OCI-LY1 (cell line): ENCODE measurements at regions not wholly inside any gene's neighbourhood (a gene's known extent, or its start where the extent isn't known, plus 50 kb on each side); places are given as distances from the start of the nearest gene placed in this dataset.

ENCODE experiments used
- H2AFZ ChIP-seq: fragments of 200-600 bp; sonication (generic), shearing (Covaris generic); 2 replicates; pipeline ENCODE4 v1.6.0; 2014; ENCODE audit warnings: antibody characterized with exemption, mild to moderate bottlenecking, low read length
- H3F3A ChIP-seq: fragments of 200-600 bp; sonication (generic), shearing (Covaris generic); 2 replicates; pipeline ENCODE4 v1.6.0; 2014; ENCODE audit warnings: mild to moderate bottlenecking, antibody characterized with exemption, low read length, moderate library complexity; ENCODE audit not compliant: insufficient read depth
- H3K27ac ChIP-seq: fragments of 200-600 bp; sonication (generic); 2 replicates; pipeline ENCODE4 v1.5.1; 2014; ENCODE audit warnings: low read length, mixed run types, mild to moderate bottlenecking, low read depth; ENCODE audit not compliant: poor library complexity, severe bottlenecking
- H3K27me3 ChIP-seq: fragments of 200-600 bp; sonication (generic); 2 replicates; pipeline ENCODE4 v1.6.0; 2014; ENCODE audit warnings: antibody characterized with exemption, mild to moderate bottlenecking, low read length, moderate library complexity; ENCODE audit not compliant: insufficient read depth
- H3K36me3 ChIP-seq: fragments of 200-600 bp; sonication (generic); 2 replicates; pipeline ENCODE4 v1.6.1; 2014; ENCODE audit warnings: mild to moderate bottlenecking, antibody characterized with exemption, low read length, moderate library complexity, mixed read lengths; ENCODE audit not compliant: insufficient read depth
- H3K4me1 ChIP-seq: fragments of 200-600 bp; sonication (generic); 2 replicates; pipeline ENCODE4 v1.5.1; 2014; ENCODE audit warnings: mild to moderate bottlenecking, low read length, moderate library complexity; ENCODE audit not compliant: insufficient read depth, severe bottlenecking
- H3K4me2 ChIP-seq: fragments of 200-600 bp; sonication (generic), shearing (Covaris generic); 2 replicates; pipeline ENCODE4 v1.6.1; 2014; ENCODE audit warnings: low read length
- H3K4me3 ChIP-seq: fragments of 200-600 bp; sonication (generic); 2 replicates; pipeline ENCODE4 v1.5.1; 2014; ENCODE audit warnings: low read length, low read depth, mild to moderate bottlenecking, mixed read lengths; ENCODE audit not compliant: poor library complexity, severe bottlenecking
- H3K79me2 ChIP-seq: fragments of 200-600 bp; shearing (Covaris generic); 2 replicates; pipeline ENCODE4 v1.6.1; 2016; ENCODE audit warnings: mixed run types, low read length, mixed read lengths; ENCODE audit not compliant: insufficient read depth
- H3K9ac ChIP-seq: fragments of 200-600 bp; sonication (generic), shearing (Covaris generic); 2 replicates; pipeline ENCODE4 v1.6.1; 2014; ENCODE audit warnings: mild to moderate bottlenecking, low read length, mixed read lengths
- H3K9me2 ChIP-seq: fragments of 200-600 bp; sonication (generic), shearing (Covaris generic); 2 replicates; pipeline ENCODE4 v1.6.1; 2014; ENCODE audit warnings: low read depth, mild to moderate bottlenecking, low read length, mixed read lengths
- H3K9me3 ChIP-seq: fragments of 200-600 bp; shearing (Covaris generic); 2 replicates; pipeline ENCODE4 v1.6.1; 2014; ENCODE audit warnings: low read length, mixed read lengths
- H4K20me1 ChIP-seq: fragments of 200-600 bp; sonication (generic), shearing (Covaris generic); 2 replicates; pipeline ENCODE4 v1.6.0; 2016; ENCODE audit warnings: mild to moderate bottlenecking, low read length; ENCODE audit not compliant: insufficient read depth
- CTCF ChIP-seq: fragments of 200-600 bp; sonication (generic), shearing (Covaris generic); IDR thresholded peaks from 2 replicates; pipeline ENCODE4 v1.5.1; 2017; ENCODE audit warnings: mild to moderate bottlenecking, antibody characterized with exemption, low read length, moderate library complexity, mixed read lengths
- EZH2 ChIP-seq: fragments of 200-600 bp; sonication (generic), shearing (Covaris generic); IDR thresholded peaks from 2 replicates; pipeline ENCODE4 v1.8.0; 2017; ENCODE audit warnings: borderline replicate concordance, mixed run types, mild to moderate bottlenecking, antibody characterized with exemption, low read length, moderate library complexity, mixed read lengths

GRCh38 chr4:60822986-60823385, 377.1 kb upstream of the ADGRL3 start:
- no peak overlapping the region for H3K9ac ChIP-seq
- H3K4me2 ChIP-seq: no peak overlapping the region
- H3K36me3 ChIP-seq: no peaks in the 10 kb centered on the region
- H3K4me1 ChIP-seq: no peaks in the 10 kb centered on the region
- no peak overlapping the region for H3K4me3 ChIP-seq
- no peak overlapping the region for H3K27ac ChIP-seq
- H4K20me1 ChIP-seq: no peaks in the 10 kb centered on the region
- TF ChIP-seq EZH2 (no peak), CTCF (no peak)
- H3K9me2 ChIP-seq: no peaks in the 10 kb centered on the region
- H3K79me2 ChIP-seq: no peaks in the 10 kb centered on the region
- no peaks in the 10 kb centered on the region for H3F3A ChIP-seq
- no peaks in the 10 kb centered on the region for H3K9me3 ChIP-seq
- no peak overlapping the region for H2AFZ ChIP-seq
- H3K27me3 ChIP-seq: no peaks in the 10 kb centered on the region

- no peaks in the 10 kb centered on the region for H3F3A ChIP-seq
- no peaks in the 10 kb centered on the region for H3K79me2 ChIP-seq
- H3K4me2 ChIP-seq: no peak overlapping the region
- TF ChIP-seq CTCF (no peak), EZH2 (no peak)
- no peaks in the 10 kb centered on the region for H3K36me3 ChIP-seq
- no peak overlapping the region for H2AFZ ChIP-seq
- no peak overlapping the region for H3K4me3 ChIP-seq
- no peaks in the 10 kb centered on the region for H4K20me1 ChIP-seq
- H3K27me3 ChIP-seq: no peaks in the 10 kb centered on the region
- H3K27ac ChIP-seq: no peak overlapping the region
- H3K9ac ChIP-seq: no peak overlapping the region
- H3K9me3 ChIP-seq: no peaks in the 10 kb centered on the region
- no peaks in the 10 kb centered on the region for H3K4me1 ChIP-seq
- no peaks in the 10 kb centered on the region for H3K9me2 ChIP-seq
These were observed 360.1 kb upstream of the ADGRL3 start for GRCh38 chr4:60840020-60840419.

GRCh38 chr4:60846678-60847077, 353.4 kb upstream of the ADGRL3 start:
- Histone ChIP-seq H3K27ac (no peak overlapping the region), H3K79me2 (no peaks in the 10 kb centered on the region), H3K9ac (no peak overlapping the region), H3K4me3 (no peak overlapping the region), H3K4me1 (no peaks in the 10 kb centered on the region), H4K20me1 (no peaks in the 10 kb centered on the region), H3K27me3 (no peaks in the 10 kb centered on the region), H3K9me2 (no peaks in the 10 kb centered on the region), H3K9me3 (no peaks in the 10 kb centered on the region), H3K4me2 (no peak overlapping the region), H2AFZ (no peak overlapping the region), H3K36me3 (no peaks in the 10 kb centered on the region), H3F3A (no peaks in the 10 kb centered on the region)
- TF ChIP-seq CTCF (no peak), EZH2 (no peak)
